Gastrocnemius medialis (tissue), 4 donors: ENCODE measurements at regions not wholly inside any gene's neighbourhood (a gene's known extent, or its start where the extent isn't known, plus 50 kb on each side); places are given as distances from the start of the nearest gene placed in this dataset.
"Not testable (repeated sequence)": the region's sequence is repeated elsewhere in the genome, so short reads cannot be mapped to it uniquely, and the experiment has no call there.

Experiments used
- CTCF ChIP-seq, 5 experiments: fragments of 450-650 bp in 3 of 5; fragments of 200-600 bp in 2 of 5; sonication (generic) in 2 of 5; IDR thresholded peaks in 4 of 5; conservative IDR thresholded peaks in 1 of 5; 1 replicate in 4 of 5; 2 replicates in 1 of 5; pipeline ENCODE4 v1.5.1; 2016 to 2019; ENCODE audit warnings: antibody characterized with exemption in 5 of 5, mild to moderate bottlenecking in 3 of 5, moderate library complexity in 3 of 5
- POLR2A ChIP-seq, 2 donors: fragments of 450-650 bp; IDR thresholded peaks; one replicate each; pipeline ENCODE4 v1.6.1; 2017; ENCODE audit warnings: antibody characterized with exemption in 2 of 2, mild to moderate bottlenecking in 2 of 2, moderate library complexity in 2 of 2

- not testable (repeated sequence) for TF ChIP-seq POLR2A (IDR thresholded peaks at IDR 0.05); CTCF (IDR thresholded peaks at IDR 0.05 in 4 of 5, conservative IDR thresholded peaks at IDR 0.05 in 1 of 5)
Observed at GRCh38 chr1:177634151-177634550, 335.7 kb downstream of the SEC16B start.
